ENCODE measurements at regions not wholly inside any gene's neighbourhood (a gene's known extent, or its start where the extent isn't known, plus 50 kb on each side); places are given as distances from the start of the nearest gene placed in this dataset.

DNA sequence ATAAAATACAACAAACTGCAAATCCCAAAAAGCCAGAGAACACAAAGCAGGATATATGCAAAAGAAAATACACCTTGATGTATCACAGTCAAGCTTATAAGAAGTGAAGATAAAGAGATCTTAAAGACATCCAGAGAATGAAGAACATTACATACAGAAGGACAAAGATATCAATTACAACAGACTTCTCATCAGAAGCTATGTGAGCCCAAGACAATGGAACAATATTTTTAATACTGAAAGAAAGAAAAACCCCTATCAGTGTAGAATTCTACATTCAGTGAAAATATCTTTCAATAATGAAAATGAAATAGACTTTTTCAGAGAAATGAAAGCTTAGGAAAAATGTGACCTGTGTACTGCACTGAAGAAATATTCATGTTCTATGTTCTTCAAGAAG is 104.5 kb upstream of the PHACTR3 start:
- no peak for DNase-seq

DNA sequence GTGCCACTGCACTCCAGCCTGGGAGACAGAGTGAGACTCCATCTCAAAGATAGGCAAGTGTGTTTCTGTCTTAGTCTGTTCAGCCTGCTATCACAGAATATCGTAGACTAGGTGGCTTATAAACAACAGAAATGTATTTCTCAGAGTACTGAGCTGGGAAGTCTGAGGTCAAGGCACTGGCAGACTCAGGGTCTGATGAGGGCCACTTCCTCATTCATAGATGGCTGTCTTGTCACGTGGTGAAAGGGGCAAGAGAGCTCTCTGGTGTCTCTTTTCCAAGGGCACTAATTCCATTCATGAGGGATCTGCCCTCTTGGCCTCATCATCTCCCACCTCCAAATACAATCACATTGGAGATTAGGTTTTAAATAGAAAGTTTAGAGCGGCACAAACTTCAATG is 95.6 kb upstream of the PHACTR3 start:
- DNase-seq = no peak

DNA sequence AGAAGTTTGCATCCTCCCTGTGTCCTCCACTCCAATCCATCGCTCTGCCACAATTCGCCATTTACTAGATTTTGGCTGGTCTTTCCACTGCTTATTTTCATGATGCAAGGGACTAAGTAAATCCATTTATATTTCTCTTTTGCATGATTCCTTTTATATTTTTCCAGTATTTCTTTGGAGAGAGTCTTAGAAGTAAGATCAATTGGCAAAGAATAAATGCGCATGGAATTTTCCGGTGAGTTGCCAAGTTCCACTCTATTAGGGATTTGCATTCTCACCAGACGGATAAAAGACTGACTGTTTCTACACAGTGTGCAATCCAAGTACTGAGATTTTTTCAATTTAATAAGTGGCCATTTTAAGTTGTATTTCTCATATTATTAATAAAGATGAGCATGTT is 91.7 kb upstream of the PHACTR3 start:
- no peak for DNase-seq

DNA sequence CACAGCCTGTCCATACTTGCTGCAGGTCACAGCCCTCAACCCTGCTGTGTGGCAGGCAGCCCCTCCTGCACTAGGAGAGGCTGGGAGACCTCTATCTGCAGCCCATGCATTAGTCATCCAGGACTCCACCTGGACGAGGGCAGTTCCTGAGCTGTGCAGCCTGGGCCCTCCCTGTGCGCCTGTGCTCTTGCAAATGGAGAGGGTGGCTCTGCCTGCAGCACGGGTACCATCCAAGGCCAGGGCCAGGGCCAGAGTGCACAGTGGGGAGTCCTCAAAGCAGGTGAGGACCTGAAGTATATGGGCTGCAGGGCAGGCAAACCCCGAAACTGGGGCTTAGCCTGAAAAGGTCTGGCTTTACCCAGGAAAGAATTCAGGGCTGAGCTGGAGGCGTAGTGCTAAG is 89.8 kb upstream of the PHACTR3 start:
- DNase-seq = no peak

DNA sequence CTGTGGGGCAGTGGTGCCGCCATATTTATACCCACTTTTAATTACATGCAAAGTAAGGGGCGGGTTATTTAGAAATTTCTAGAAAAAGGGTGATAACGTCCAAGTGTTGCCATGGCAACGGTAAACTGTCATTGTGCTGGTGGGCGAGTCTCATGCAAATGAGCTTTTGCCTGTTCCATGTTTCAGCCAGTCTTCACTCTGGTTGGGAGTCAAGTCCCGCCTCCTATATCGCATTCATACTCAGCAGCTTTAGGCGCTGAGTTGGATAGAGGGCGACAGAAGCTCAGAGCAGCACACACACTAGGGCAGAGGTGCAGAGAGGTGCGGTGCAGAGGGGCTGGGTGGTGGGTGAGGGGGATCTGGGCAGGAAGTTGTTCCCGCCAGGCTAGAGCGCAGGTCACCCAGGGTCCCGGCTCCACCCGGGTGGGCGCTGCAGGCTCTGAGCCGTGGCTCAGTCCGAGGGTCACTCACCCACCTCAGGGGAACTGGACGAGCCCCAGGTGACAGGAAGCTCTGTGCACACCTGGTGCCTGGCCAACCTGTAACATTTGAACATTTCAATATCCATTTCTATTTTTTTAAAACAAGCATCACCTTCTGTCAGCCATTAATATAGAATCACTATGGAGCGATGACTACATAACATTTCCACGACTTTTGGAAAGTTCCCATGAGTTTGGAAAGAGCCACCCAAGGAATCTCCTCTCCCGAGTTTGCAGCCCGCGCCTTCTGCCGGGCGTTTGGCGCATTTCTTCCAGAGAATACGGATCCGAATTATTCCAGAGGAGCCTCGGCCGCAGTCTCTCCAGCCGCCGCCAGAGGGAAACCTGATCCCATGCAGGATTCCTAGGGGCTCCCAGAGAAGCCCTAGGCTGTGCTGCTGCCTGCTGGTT is 89.1 kb upstream of the PHACTR3 start:
- no peak for DNase-seq

DNA sequence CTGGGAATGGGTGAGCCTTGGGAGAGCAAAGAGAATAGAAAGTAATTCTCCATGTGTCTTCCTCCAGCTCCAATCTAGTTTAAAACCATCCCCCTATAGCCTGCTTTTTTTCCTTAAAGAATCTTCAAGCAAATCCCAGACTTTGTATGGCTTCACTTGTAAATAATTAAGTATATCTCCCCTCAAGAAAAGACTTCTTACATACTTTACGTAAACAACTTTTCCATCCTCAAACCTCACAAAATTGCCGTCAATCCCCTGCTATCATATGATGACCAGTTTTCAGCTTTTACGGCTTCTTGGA is 88.5 kb upstream of the PHACTR3 start:
- DNase-seq = no peak

DNA sequence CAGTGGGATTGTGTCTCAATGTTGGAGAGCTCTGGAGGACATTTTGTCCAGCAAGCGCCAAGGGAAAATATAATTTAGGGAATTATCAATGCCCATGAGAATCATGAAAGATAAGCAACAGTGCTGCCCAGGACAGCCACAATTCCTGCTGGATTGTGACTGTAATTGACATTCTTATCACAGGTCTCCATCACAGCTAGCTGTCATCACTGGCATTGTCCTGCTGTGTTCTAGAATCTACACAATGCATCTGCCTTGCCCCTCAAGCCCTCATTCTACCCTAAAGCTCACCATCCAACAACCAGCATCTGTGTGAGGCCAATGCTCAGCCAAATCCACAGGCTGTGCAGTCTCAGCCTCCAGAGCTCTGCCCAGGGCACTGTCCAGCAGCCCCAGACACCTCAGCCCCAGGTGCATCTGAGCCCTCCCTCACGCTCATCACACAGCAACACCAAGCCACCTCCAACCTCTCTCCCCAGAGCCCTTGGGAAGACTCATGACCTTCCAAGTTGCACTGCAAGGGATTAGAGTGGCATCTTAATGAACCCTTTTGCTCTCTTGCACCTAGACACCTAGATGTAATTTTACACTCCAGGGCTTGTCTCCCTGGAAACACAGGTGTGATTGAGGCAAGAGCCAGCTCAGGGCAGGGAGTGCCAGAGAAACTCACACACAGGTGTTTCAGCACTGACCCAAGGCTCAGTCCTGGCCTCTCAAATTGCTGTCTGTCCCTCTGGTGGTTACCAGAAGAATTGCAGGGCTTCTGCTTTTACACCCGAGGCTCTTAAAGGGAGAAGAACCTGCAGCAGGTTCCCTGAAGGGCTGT is 85.2 kb upstream of the PHACTR3 start:
- DNase-seq = peak; percentile 24

DNA sequence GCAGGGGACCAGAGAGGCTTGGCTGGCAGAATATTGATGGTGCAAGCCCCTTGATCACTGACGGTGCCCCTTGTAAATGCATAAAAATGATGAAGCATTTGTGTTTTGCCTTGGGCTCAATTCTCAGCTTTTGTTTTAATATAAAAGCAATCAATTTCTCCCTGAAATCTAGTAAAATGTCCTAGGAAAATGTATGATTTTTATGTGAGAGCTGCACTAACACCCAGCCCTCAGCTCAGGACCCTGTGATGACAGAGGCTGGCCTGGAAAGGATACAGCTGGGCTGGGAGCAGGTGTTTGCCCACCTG is 84.7 kb upstream of the PHACTR3 start:
- DNase-seq = no peak

DNA sequence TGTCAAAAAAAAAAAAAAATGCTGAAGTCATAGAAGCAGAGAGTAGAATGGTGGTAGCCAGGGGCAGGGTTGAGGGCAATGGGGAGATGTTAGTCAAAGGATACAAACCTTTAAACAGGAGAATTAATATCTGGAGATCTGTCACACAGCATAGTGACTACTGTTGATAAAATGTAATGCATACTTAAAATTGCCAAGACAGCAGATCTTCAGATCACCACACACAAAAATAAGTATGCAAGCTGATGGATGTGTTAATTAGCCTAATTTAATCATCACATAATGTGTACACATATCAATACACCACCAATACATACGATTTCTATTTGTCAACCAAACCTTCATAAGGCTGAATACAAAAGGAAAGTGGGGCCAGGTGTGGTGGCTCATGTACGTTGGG is 83.5 kb upstream of the PHACTR3 start:
- DNase-seq = no peak

DNA sequence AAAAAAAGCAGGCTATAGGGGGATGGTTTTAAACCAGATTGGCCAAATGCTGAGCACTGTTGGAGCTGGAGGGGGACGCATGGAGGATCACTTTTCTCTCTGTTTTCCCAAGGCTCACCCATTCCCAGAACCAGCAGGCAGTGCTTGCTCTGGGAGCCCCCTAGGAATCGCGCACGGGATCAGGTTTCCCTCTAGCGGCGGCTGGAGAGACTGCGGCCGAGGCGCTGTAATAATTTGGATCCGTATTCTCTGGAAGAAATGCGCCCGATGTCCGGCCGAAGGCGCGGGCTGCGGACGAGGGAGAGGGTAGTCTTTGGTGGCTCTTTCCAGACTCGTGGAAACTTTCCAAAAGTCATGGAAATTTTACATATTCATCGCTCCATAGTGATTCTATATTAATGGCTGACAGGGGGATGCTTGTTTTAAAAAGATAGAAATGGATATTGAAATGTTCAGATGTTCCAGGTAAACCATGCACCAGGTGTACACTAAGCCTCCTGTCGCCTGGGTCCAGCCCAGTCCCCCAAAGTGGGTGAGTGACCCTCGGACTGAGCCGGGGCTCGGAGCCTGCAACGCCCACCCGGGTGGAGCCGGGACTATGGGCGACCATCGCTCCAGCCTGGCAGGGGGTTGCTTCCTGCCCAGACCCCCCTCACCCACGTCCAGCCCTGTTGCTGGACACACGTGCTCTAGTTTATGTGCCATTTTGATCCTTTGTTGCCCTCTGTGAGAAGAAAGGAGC is 78.7 kb upstream of the PHACTR3 start:
- no peak for DNase-seq

DNA sequence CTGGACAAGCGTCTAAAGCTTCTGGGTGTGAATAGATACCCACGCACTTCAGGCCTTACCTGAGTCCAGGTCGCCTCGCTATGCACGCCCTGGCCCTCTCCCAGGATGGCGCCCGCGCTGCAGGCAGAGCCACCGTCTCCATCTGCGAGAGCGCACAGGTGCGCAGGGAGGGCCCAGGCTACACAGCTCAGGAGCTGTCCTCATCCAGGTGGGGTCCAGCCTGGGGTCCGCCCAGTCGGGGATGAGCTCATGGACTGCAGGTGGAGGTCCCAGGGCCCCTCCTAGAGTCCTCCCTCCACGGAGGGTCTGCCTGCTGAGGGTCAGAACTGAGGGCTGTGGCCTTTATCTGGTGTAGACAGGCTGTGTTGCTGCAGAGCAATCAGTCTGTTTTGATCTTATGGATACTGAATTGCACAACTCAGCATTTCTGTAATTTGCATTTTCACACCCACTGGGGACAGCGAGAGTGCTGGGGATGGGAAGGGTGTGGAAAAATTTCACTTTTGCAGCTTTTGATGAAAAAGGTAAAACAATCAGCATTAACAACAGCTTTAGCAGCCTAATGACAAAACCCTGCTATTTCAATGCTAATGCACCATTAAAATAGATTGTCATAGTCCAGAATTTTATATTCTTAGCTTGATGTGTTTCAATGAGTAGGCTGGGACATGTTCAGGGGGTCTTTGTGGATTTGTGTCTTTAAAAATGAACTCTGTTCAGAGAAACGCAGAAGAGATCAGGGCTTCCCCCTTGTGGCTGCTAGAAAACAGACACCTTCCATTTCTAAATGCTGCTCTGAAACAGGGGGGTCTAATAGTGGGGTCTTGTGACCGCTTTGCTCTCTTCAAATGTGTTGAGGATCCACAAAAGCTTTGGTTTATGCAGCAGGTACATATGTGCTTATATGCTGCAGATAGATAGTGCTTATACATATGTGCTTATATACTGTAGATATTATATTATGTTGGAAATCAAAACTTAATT is 77.8 kb upstream of the PHACTR3 start:
- no peak for DNase-seq

DNA sequence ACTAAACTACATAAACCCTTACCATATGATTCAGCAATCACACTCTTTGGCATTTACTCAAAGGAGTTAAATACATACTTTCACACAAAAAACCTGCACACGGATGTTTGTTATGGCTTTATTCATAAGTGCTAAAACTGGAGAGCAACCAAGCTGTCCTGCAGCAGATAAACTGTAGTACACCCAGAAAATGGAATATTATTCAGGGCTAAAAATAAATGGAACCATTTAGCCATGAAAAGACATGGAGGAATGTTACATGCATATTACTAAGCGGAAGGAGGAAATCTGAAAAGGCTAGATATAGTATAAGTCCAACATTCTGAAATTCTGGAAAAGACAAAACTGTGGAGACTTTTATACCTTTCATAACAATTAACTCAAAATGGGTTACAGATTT is 73.6 kb upstream of the PHACTR3 start:
- DNase-seq = no peak

DNA sequence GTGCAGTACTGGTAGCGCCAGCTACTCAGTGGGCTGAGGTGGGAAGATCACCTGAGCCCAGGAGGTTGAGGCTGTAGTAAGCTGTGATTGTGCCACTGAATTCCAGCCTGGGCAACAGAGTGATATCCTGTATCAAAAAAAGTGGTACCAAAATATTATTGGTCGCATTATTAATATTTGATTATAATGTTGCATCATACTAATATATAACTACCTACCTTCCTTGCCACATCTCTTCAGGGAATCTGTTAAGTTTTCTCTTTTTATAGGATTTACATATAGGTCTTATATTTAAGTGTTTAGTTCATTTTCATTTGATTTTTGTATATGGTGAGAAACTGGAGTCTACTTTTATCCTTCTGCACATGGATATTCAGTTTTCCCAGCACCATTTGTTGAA is 66.3 kb upstream of the PHACTR3 start:
- no peak for DNase-seq

DNA sequence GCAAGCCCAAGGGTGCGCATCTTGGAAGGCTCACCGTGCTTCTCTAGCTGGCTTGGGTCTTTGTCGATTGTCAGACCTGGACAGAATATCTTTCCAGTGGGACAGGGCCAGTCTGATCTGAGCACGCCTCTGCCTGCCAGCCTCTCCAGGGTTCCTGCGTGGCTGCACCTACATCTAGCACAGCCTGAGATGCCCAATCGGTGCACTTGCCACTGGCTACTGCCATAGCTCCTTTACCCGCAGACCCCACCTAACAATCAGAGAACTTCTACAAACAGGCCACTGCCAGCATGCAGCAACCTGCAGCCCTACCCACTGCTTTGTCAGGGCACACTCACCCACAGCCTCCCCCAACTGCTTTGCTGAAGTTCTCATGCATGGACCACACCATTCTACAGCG is 56.7 kb upstream of the PHACTR3 start:
- no peak for DNase-seq
